ENCODE measurements at regions not wholly inside any gene's neighbourhood (a gene's known extent, or its start where the extent isn't known, plus 50 kb on each side); places are given as distances from the start of the nearest gene placed in this dataset.

DNA sequence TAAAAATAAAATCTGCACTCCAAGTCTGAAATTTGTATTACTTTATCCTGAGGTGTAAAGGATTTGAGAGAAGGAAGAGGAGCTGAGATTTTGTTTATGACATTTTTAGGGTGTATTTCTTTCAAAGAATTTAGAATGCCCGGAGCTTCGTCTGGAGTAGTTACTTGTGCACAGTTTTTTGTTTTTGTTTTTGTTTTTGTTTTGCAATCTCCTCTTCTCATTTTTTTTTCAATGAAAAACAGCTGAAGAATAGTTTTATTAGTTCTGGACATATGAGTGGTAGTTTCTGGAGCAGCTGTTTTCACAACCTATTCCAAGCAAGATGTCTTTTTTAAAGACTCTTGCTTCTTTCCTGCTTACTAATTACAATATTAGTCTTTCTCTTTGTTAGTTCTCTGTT, 408.2 kb upstream of the PTGER4 start:
- WGBS, 2 experiments: 90 to 100% methylated on average over 2 of the region's 2 CpGs
- H3K27me3 ChIP-seq (ENCODE audit: control insufficient read depth, insufficient read depth, low read length, poor library complexity, severe bottlenecking): no peaks in the 10 kb centered on the region
- no peaks in the 10 kb centered on the region for H3K36me3 ChIP-seq (ENCODE audit: control insufficient read depth, insufficient read depth, low read length)
- no peaks in the 10 kb centered on the region for H3K9me3 ChIP-seq (ENCODE audit: control insufficient read depth, low read length)
- no peak overlapping the region for H3K27ac ChIP-seq (ENCODE audit: insufficient read depth, low read depth, low read length, poor library complexity, severe bottlenecking)
- no peak overlapping the region for H3K4me3 ChIP-seq (ENCODE audit: insufficient read depth, low read depth, low read length)
- H3K4me1 ChIP-seq (ENCODE audit: control insufficient read depth, insufficient read depth, low read length): no peaks in the 10 kb centered on the region

DNA sequence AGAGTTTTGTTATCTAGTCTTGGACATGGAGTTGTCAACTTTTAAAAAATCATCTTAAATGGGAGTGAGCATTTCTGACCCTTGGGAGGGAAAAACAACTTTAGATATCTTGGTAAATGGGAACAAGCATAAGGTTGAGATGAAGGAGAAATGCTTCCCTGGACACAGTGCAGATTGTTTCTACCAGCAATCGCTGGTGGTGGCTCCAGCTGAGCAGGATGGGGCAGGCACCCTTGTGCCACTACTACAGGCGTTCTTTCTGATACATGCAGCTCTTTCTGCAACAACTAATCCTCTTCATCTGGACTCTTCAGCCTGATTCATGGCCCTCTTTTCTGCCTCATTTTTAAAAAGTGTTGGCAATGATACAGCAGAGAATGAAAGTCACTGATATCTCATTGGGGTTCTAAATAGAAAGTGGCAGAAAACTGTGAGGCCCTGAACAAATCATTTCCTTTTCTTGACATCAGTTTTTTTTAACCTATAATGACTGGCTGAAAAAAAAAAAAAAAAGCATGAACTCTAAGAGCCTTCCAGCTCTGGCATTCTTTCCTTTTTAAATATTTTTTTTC, 409.4 kb upstream of the PTGER4 start:
- 84 to 93% methylated on average over 2 of the region's 2 CpGs for WGBS, 2 experiments
- Histone ChIP-seq H3K36me3 (ENCODE audit: control insufficient read depth, insufficient read depth, low read length) (no peaks in the 10 kb centered on the region), H3K4me1 (ENCODE audit: control insufficient read depth, insufficient read depth, low read length) (no peaks in the 10 kb centered on the region), H3K27ac (ENCODE audit: insufficient read depth, low read depth, low read length, poor library complexity, severe bottlenecking) (no peak overlapping the region), H3K9me3 (ENCODE audit: control insufficient read depth, low read length) (no peaks in the 10 kb centered on the region), H3K27me3 (ENCODE audit: control insufficient read depth, insufficient read depth, low read length, poor library complexity, severe bottlenecking) (no peaks in the 10 kb centered on the region), H3K4me3 (ENCODE audit: insufficient read depth, low read depth, low read length) (no peak overlapping the region)

DNA sequence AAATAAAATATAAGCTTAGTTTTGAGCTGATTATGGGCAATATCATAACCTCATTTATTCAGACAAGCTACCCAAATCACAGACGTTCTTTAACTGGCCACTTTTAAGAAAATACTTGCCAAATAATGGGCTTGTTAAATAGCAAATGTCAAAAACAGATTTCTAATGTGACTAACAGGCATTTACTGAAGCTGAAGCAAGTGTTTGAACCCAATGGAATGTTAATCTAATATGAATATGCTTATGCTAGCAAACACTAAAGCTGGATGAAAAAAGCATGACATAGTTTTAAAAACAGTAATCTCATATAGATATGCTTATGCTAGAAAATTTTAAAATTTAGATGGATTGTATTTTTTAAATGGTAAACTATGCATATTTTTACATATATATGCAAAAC, 411.6 kb upstream of the PTGER4 start:
- Histone ChIP-seq H3K27ac (ENCODE audit: insufficient read depth, low read depth, low read length, poor library complexity, severe bottlenecking) (no peak overlapping the region), H3K4me3 (ENCODE audit: insufficient read depth, low read depth, low read length) (no peak overlapping the region), H3K4me1 (ENCODE audit: control insufficient read depth, insufficient read depth, low read length) (no peaks in the 10 kb centered on the region), H3K27me3 (ENCODE audit: control insufficient read depth, insufficient read depth, low read length, poor library complexity, severe bottlenecking) (no peaks in the 10 kb centered on the region), H3K9me3 (ENCODE audit: control insufficient read depth, low read length) (no peaks in the 10 kb centered on the region), H3K36me3 (ENCODE audit: control insufficient read depth, insufficient read depth, low read length) (no peaks in the 10 kb centered on the region)
- WGBS, 2 experiments: 92% methylated on average over 1 of the region's 1 CpG; no CpG with 5 or more reads in 1 of the 2 experiments

DNA sequence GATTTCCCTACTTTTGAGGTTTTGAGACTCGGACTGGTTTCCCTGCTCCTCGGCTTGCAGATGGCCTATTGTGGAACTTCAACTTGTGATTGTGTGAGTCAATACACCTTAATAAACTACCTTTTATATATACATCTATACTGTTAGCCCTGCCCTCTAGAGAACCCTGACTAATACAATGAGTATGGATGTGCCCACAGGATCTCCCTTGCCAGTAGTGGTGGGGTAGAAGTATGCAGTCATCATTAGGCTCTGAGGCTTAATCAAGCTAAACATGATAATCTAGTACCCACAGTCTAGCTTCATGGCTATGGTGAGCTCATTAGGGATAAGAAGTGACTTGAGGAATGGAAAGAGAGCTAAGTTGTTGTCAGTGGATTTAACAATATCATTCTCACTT, 412.8 kb upstream of the PTGER4 start:
- Histone ChIP-seq H3K36me3 (ENCODE audit: control insufficient read depth, insufficient read depth, low read length) (no peaks in the 10 kb centered on the region), H3K27me3 (ENCODE audit: control insufficient read depth, insufficient read depth, low read length, poor library complexity, severe bottlenecking) (no peaks in the 10 kb centered on the region), H3K4me1 (ENCODE audit: control insufficient read depth, insufficient read depth, low read length) (no peaks in the 10 kb centered on the region), H3K27ac (ENCODE audit: insufficient read depth, low read depth, low read length, poor library complexity, severe bottlenecking) (no peak overlapping the region), H3K9me3 (ENCODE audit: control insufficient read depth, low read length) (no peaks in the 10 kb centered on the region), H3K4me3 (ENCODE audit: insufficient read depth, low read depth, low read length) (no peak overlapping the region)
- WGBS, 2 experiments: 97 to 100% methylated on average over 2 of the region's 2 CpGs

DNA sequence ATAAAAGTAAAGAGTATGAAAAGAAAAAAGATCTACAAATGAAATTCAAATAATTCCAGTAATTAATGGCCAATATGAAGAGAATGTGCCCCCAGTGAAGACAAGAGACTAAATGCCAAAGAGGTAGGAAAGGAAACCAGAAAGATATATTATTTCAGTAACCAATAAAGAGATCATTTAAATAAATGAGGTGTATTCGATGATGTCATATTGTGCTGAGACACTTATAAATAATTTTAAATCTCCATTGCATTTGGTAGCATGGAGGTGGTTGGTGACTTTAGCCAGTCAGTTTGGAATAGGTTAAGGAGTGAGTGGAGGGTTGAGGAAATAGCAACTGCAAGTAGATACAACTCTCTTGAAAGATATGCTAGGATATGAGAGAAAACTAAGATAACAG, 417.7 kb upstream of the PTGER4 start:
- no peak overlapping the region for H3K4me3 ChIP-seq (ENCODE audit: insufficient read depth, low read depth, low read length)
- 88 to 100% methylated on average over 1 of the region's 1 CpG for WGBS, 2 experiments
- no peaks in the 10 kb centered on the region for H3K9me3 ChIP-seq (ENCODE audit: control insufficient read depth, low read length)
- H3K27me3 ChIP-seq (ENCODE audit: control insufficient read depth, insufficient read depth, low read length, poor library complexity, severe bottlenecking): no peaks in the 10 kb centered on the region
- no peak overlapping the region for H3K27ac ChIP-seq (ENCODE audit: insufficient read depth, low read depth, low read length, poor library complexity, severe bottlenecking)
- H3K36me3 ChIP-seq (ENCODE audit: control insufficient read depth, insufficient read depth, low read length): no peaks in the 10 kb centered on the region
- H3K4me1 ChIP-seq (ENCODE audit: control insufficient read depth, insufficient read depth, low read length): no peaks in the 10 kb centered on the region

DNA sequence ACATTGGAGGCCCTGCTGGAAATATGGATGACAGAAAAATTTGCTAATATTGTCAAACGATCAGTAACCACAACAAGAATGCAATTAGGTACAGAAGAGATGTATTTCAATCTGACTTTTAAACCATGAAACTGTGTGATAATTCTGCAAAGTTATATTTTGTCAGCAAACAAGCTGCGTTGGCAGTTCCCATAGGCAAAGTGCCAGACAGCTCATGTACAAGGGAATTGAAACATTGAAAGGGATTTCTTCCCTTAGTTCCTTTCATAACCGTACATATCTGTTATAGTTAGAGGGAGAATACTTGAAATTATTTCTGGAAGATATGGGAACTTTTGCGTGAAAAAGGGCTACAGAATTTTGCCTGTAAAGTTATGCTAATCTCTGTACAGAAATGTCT, 419.4 kb upstream of the PTGER4 start:
- no peak overlapping the region for H3K4me3 ChIP-seq (ENCODE audit: insufficient read depth, low read depth, low read length)
- no peaks in the 10 kb centered on the region for H3K4me1 ChIP-seq (ENCODE audit: control insufficient read depth, insufficient read depth, low read length)
- H3K27me3 ChIP-seq (ENCODE audit: control insufficient read depth, insufficient read depth, low read length, poor library complexity, severe bottlenecking): no peaks in the 10 kb centered on the region
- H3K27ac ChIP-seq (ENCODE audit: insufficient read depth, low read depth, low read length, poor library complexity, severe bottlenecking): no peak overlapping the region
- no peaks in the 10 kb centered on the region for H3K9me3 ChIP-seq (ENCODE audit: control insufficient read depth, low read length)
- WGBS, 2 experiments: 94 to 96% methylated on average over 4 of the region's 4 CpGs
- H3K36me3 ChIP-seq (ENCODE audit: control insufficient read depth, insufficient read depth, low read length): no peaks in the 10 kb centered on the region

DNA sequence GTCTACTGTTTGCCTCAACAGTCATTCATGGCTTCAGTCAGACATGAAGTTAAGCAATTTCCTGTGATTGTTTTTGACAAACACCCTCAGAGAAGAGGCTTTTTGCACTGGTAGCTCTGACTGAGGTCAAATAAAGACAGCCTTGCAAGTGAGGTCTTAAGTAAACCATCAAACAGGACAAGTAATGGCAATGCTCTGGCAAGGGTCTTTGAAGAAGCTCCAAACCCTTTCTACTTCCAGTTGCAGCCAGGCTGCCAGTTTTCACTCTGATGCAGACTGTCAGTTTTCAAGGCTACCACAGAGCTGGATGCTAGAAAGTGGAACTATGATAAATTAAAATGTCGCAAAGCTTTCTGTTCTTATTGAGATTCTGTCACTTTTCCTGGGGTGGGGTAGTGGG, 421.5 kb upstream of the PTGER4 start:
- Histone ChIP-seq H3K4me3 (ENCODE audit: insufficient read depth, low read depth, low read length) (no peak overlapping the region), H3K4me1 (ENCODE audit: control insufficient read depth, insufficient read depth, low read length) (no peaks in the 10 kb centered on the region), H3K27me3 (ENCODE audit: control insufficient read depth, insufficient read depth, low read length, poor library complexity, severe bottlenecking) (no peaks in the 10 kb centered on the region), H3K36me3 (ENCODE audit: control insufficient read depth, insufficient read depth, low read length) (no peaks in the 10 kb centered on the region), H3K9me3 (ENCODE audit: control insufficient read depth, low read length) (no peaks in the 10 kb centered on the region), H3K27ac (ENCODE audit: insufficient read depth, low read depth, low read length, poor library complexity, severe bottlenecking) (no peak overlapping the region)
- WGBS, 2 experiments: 90 to 96% methylated on average over 1 of the region's 1 CpG

DNA sequence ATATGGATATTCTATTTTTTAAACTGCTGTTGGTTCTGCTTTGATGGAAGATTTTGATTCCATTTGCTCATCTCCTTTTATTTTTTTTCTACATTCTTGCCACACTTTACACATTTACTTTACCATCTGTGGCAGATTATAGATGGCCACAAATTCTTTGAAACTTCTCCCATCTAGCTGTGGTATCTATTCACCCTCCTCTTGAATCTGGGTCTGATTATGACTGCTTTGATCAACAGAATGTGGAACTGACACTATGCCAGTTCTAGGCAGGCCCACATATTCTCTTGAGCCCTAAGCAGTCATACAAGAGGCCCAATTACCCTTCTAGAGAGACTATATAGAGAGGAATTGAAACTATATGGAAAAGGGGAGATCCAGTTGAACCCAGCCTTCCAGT, 439.0 kb upstream of the PTGER4 start:
- Histone ChIP-seq H3K4me1 (ENCODE audit: control insufficient read depth, insufficient read depth, low read length) (no peaks in the 10 kb centered on the region), H3K27me3 (ENCODE audit: control insufficient read depth, insufficient read depth, low read length, poor library complexity, severe bottlenecking) (no peaks in the 10 kb centered on the region), H3K4me3 (ENCODE audit: insufficient read depth, low read depth, low read length) (no peak overlapping the region), H3K9me3 (ENCODE audit: control insufficient read depth, low read length) (no peaks in the 10 kb centered on the region), H3K36me3 (ENCODE audit: control insufficient read depth, insufficient read depth, low read length) (no peaks in the 10 kb centered on the region), H3K27ac (ENCODE audit: insufficient read depth, low read depth, low read length, poor library complexity, severe bottlenecking) (no peak overlapping the region)

DNA sequence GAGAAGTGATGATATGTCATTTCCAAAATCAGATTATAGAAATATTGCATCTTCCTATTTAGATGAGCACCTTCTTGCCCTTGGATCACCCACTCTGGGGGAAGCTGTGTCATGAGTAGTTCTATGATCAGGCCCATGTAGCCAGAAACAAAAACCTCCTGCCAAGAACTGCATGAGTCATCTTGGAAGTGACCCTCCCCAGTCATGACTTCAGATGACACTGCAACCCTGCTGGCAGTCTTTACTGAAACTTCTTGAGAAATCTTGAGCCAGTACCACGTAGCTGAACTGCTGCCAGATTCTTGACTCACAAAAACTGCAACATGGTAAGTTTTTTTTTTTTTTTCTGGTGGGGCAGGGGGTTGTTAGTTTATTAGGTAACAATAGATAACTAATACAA, 439.6 kb upstream of the PTGER4 start:
- H3K27ac ChIP-seq (ENCODE audit: insufficient read depth, low read depth, low read length, poor library complexity, severe bottlenecking): no peak overlapping the region
- H3K4me3 ChIP-seq (ENCODE audit: insufficient read depth, low read depth, low read length): no peak overlapping the region
- no peaks in the 10 kb centered on the region for H3K27me3 ChIP-seq (ENCODE audit: control insufficient read depth, insufficient read depth, low read length, poor library complexity, severe bottlenecking)
- H3K4me1 ChIP-seq (ENCODE audit: control insufficient read depth, insufficient read depth, low read length): no peaks in the 10 kb centered on the region
- H3K9me3 ChIP-seq (ENCODE audit: control insufficient read depth, low read length): no peaks in the 10 kb centered on the region
- no peaks in the 10 kb centered on the region for H3K36me3 ChIP-seq (ENCODE audit: control insufficient read depth, insufficient read depth, low read length)
- 86 to 100% methylated on average over 1 of the region's 1 CpG for WGBS, 2 experiments

DNA sequence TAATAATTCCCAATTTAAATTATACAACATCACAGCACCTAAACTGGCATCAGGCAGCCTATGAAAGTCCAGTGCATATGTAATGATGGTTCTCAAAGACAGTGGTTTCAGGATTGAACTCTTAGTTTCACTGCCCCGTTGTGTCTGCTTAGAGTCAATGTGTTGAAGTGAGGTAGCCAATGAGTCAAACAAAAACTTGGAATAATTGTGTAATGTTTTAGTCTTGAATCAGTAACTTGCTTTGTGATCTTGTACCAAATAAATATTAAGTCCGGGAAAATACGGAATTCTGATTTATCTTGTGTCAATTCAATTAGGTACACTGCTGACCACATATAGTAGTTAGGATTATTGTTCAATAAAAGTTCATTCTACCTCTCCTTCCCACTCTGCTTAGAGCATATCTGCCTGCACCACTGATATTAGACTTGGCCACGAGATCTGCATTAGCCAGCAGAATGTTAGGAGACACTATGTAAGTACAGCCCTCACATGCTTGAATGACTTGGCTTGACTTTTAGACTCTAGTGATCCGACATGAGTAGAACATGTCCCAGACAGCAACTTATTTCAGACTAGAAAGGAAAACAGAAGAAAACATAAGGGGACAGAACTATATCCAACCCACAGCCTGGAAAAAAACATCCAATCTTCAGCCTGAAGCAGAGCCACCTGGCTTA, 441.5 kb upstream of the PTGER4 start:
- no peaks in the 10 kb centered on the region for H3K9me3 ChIP-seq (ENCODE audit: control insufficient read depth, low read length)
- no peaks in the 10 kb centered on the region for H3K27me3 ChIP-seq (ENCODE audit: control insufficient read depth, insufficient read depth, low read length, poor library complexity, severe bottlenecking)
- no peak overlapping the region for H3K4me3 ChIP-seq (ENCODE audit: insufficient read depth, low read depth, low read length)
- no peaks in the 10 kb centered on the region for H3K4me1 ChIP-seq (ENCODE audit: control insufficient read depth, insufficient read depth, low read length)
- WGBS, 2 experiments: 91 to 93% methylated on average over 3 to 5 of the region's 5 CpGs
- no peak overlapping the region for H3K27ac ChIP-seq (ENCODE audit: insufficient read depth, low read depth, low read length, poor library complexity, severe bottlenecking)
- H3K36me3 ChIP-seq (ENCODE audit: control insufficient read depth, insufficient read depth, low read length): no peaks in the 10 kb centered on the region

Data from ectodermal cell (in vitro differentiated cells).